ENCODE measurements at regions not wholly inside any gene's neighbourhood (a gene's known extent, or its start where the extent isn't known, plus 50 kb on each side); places are given as distances from the start of the nearest gene placed in this dataset.
A peak's percentile ranks its signal among the peaks of the same experiment; 100 is the strongest.

GRCh38 chr15:70347321-70348225 lies 249.9 kb upstream of the TLE3 start:
- DNase-seq (ENCODE audit: low read depth in 2 of 2): no peak

DNA sequence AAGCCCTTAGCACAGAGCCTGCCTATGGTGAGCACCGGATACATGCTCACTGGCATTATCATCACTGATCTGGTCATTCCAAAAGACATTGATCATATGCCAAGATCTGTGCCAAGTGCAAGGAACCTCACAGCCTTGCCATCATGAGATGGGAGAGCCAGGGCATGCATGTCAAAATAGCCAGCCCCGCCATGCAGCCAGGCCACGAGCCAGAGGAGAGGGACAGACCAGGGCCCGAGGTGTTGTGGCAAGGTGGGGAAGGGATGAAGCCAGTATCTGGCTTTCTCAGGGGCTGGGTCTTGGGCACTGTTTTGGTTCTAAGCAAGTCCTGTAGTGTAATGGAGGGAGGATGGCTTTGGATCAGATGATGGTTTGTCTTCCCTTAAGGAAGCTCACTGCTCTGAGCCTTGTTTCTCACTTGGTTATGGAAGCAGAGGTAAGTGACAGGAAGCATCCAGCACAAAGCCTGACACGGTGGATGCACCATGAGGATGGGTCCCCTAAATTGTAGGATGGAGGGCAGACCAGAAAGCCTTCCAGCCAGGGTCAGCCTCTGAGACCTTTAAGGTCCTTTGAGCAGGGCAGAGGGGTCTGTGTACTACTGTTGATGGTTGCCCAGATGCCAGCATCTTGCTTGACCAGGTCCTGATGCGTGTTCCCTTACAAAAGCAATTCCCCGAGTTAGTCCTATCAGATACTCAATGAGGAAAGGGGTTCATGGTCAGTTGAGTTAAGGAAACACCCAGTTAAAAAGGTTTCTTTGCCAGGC lies 247.7 kb upstream of the TLE3 start:
- DNase-seq (ENCODE audit: low read depth in 2 of 2): no peak

- DNase-seq (ENCODE audit: low read depth in 2 of 2): no peak
These were observed 246.9 kb upstream of the TLE3 start for GRCh38 chr15:70344666-70345065.

DNA sequence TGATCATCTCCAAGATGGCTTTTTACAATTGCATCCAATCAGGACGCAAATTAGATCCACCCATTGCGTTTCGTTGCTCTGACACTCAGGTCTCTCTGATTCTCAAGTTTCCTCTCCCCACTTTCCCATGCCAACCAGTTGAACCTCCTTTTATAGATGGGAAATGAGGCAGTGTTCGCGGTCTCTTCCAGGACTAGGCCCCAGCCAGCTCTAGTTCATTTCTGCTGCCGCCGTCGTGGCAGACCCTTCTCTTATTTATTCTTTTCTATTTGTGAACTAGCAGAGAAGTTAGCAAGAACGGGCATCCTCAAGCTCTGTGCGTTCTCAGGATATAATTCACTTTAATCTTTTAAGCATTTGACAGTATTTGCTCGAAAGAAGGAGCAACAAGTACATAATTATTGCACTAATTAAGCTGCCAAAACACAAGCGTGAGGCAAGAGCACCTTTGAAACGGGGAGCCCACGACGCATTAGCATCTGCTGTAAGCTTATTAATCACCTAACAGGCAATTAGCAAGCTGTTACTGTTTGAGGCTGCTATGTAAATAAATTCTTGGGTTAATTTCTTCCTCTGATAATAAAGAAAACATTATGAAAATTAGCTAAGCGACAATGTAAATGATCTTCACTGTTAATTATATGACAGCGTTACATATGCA lies 246.4 kb upstream of the TLE3 start:
- no peak for DNase-seq (ENCODE audit: low read depth in 2 of 2)

- no peak for DNase-seq (ENCODE audit: low read depth in 2 of 2)
These were observed 245.1 kb upstream of the TLE3 start for GRCh38 chr15:70342554-70343548.

- DNase-seq (ENCODE audit: low read depth in 2 of 2): no peak
These were observed 244.4 kb upstream of the TLE3 start for GRCh38 chr15:70342141-70342540.

DNA sequence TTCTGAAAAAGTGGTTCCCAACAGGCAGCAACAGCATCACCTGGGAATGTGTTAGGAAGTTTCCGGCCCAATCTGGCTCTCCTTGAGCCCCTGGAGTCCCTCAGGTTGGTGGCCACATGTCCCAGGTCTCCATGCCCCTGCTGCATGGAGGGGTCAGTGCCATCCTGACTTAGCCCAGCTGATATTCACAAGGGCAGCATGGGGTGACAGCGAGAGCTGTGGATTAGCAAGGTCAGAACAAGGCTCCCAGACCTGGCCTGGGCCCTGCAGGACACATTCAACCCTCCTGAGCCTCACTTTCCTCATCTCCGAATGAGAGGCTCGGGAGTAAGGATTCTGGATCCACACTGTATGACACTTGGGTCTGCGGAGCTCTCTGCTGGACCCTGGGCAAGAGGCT lies 243.8 kb upstream of the TLE3 start:
- DNase-seq (ENCODE audit: low read depth in 2 of 2): no peak

DNA sequence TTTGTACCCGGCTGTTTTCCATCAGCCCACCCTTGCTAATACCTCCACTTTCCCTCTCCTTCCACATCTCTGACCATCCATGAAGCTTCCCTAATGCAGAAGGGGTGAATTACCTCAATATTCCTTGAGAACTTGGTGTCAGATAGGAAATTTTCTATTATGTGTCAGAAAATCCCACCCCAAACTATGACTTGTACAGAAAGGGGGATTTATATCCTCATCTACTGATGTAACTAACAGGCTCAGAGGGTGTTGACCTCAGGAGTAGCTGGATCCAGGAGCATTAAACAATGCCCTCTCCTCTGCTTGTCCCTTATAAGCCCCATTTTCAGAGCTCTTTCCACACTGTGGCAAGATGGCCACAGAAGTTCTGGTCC lies 242.8 kb upstream of the TLE3 start:
- DNase-seq (ENCODE audit: low read depth in 2 of 2): no peak

DNA sequence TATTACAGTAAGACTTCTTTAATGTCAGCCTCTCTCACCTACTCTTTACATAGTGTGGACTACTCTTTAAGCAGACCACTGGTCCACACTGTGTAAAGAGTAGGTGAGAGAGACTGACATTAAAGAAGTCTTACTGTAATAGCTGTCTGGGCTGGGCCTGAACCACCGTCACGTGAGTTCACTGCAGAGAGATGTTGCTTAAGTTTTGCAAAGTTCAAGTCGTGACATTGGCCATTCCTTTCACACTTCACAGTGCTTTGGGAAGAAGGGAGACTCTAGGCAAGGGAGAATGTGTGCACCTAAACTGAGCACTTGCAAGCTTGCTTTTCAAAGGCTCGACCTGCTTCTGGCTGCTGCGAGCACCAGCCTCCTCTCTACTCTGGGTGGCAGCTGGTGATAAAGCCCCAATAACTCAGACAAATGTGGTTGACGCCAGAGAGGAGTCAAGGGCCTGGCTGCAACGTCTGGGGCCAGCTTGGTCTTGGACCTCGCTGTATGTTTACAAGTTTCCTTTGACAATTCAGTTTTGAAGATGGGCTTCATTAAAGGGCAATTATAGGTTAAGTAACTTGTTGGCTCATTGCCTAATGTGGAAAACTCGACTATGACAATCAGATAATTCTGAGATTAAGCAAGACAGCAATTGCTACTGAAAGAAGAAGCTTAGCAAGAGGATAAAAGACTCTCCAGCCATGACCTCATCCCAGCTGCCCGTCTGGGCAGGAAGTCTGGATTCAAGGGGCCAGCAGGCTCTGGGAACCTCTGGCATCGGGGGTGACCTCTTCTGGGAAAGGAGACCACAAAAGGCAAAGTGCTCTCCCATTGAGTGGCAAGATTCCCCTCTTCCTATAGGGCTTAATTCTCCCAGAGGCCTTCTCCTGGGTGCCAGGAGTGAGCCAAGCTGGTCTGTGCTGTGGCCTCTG lies 242.1 kb upstream of the TLE3 start:
- no peak for DNase-seq (ENCODE audit: low read depth in 2 of 2)

DNA sequence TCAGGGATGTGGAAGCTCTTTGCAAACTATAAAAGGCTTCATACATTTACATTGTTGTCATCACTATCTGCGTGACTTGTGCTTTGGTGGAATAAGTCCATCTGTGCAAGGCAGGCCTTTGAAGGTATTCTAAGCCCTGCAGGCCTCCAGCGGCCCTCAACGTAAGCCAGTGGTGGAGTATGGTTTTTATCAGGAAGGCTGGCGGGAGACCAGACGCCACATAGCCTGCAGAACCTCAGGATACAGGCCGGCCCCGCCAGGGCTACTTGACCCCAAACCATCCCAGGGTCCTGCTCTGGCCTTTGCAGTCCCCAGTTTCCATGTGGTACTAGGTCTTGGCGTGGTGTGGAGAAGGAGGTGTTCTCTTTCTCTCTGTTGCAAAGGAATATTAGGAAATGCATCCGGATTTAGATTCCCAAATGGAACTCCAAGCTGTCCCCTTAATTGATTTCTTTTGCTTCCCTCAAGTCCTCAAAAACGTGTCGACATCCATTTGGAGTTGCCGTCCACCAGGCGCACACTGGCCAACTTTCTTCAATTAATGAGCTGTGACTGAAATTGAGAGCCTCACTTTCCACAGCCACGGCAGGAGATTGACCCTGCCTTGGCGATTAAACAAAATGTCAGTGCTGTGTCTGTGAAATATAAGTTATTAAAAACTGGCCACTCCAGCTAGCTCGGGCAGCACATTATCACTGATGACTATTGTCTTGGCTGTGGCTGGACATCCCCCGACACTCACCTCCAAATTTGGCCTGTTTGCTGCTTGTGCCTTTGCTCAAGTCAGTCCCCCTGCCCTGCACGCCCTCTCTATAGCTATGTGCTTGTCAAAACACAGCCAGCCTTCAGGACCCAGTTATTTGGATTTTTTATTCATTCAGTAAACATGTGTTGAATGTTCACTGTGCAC lies 239.8 kb upstream of the TLE3 start:
- DNase-seq (ENCODE audit: low read depth in 2 of 2): no peak

DNA sequence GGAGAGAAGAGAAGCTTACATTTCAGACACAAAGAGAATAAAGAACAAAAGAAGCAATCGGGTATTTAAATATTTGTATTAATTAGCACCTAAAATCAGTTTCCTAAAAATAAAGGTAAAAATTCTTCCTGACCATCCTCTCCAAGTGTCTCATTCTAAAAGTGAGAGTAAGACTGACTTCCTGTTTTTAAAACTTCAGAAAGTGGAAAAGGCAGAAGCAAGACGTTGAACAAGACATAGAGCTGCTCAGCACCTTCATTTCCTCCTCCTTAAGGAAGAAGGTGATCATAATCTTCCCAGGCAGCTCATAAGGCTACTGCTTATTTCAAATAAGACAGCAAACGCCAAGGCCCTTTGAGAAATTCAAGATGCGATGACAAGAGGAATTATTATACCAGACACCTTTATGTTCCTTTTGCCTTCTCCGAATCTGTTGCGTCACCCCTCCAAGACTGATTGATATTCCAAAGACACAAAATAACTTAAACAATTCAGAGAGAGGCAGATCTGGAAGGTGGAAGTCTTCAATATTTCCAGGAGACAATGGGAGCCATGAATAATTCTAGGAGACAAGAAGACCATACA lies 238.8 kb upstream of the TLE3 start:
- DNase-seq (ENCODE audit: low read depth in 2 of 2): no peak

- no peak for DNase-seq (ENCODE audit: low read depth in 2 of 2)
These were observed 236.6 kb upstream of the TLE3 start for GRCh38 chr15:70334286-70334685.

- no peak for DNase-seq (ENCODE audit: low read depth in 2 of 2)
These were observed 231.5 kb upstream of the TLE3 start for GRCh38 chr15:70329179-70329578.

GRCh38 chr15:70328679-70329115 lies 231.0 kb upstream of the TLE3 start:
- no peak for DNase-seq (ENCODE audit: low read depth in 2 of 2)

DNA sequence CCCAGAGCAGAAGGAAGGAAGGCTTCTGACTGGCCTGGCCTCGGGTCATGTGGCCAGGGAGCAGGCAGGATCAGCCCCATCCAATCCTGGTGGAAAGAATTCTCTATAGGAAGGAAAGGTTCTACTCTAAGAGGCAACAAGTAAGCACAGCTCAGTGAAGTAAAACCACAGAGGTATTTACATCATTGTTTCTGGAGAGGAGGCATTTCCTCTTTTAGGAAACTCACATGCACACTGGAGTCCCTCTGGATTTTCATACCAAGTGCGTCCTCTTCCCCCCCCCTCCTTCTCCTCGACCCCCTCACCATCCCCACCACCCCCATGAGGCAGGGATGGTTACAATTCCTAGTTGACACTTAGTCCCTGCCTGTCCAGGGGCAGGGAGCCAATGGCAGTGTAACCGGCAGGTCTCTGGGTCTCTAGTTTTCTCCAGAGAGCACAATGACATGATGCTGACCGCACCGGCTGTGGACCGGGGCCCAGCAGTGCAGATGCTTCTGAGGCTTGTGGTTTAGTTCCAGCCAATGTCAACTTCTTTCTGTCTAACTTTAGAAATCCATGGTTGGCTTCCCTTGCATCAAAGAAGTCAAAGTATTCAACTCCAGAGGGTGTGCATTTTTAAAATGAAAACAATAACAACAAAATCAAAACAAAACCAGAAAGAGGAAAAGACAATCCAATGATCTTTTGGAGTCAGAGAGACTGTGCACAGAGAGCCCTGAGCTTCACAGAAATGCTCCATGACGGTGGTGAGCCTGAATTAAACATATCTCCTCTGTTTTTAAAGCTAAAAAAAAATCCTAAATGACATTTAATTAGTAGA lies 230.3 kb upstream of the TLE3 start:
- peak; percentile 79 to 81 for DNase-seq (ENCODE audit: low read depth in 2 of 2)

GRCh38 chr15:70327328-70327855 lies 229.7 kb upstream of the TLE3 start:
- no peak for DNase-seq (ENCODE audit: low read depth in 2 of 2)

Measured in fibroblast of skin of left biceps (primary cell).